HuH-7 (cell line): ENCODE measurements at regions not wholly inside any gene's neighbourhood (a gene's known extent, or its start where the extent isn't known, plus 50 kb on each side); places are given as distances from the start of the nearest gene placed in this dataset.
"Not testable (repeated sequence)": the region's sequence is repeated elsewhere in the genome, so short reads cannot be mapped to it uniquely, and the experiment has no call there.

Experiments
- DNase-seq: peaks from one replicate; pipeline ENCODE4 v3.0.0; 2011; ENCODE audit warnings: low spot score

- DNase-seq: no peak
These were observed 95.4 kb upstream of the STC2 start for GRCh38 chr5:173423452-173424117.

GRCh38 chr5:173420108-173420507 lies 91.9 kb upstream of the STC2 start:
- no peak for DNase-seq

- DNase-seq: no peak
These were observed 85.3 kb upstream of the STC2 start for GRCh38 chr5:173413471-173413982.

GRCh38 chr5:173412566-173412965 lies 84.4 kb upstream of the STC2 start:
- no peak for DNase-seq

- DNase-seq: no peak
These were observed 83.8 kb upstream of the STC2 start for GRCh38 chr5:173411791-173412555.

- no peak for DNase-seq
These were observed 82.4 kb upstream of the STC2 start for GRCh38 chr5:173410459-173411233.

GRCh38 chr5:173408946-173409345 lies 80.7 kb upstream of the STC2 start:
- DNase-seq: no peak

GRCh38 chr5:173399851-173400250 lies 71.6 kb upstream of the STC2 start:
- DNase-seq: no peak

GRCh38 chr5:173397516-173397915 lies 69.3 kb upstream of the STC2 start:
- no peak for DNase-seq

- peak; percentile 44 for DNase-seq
These were observed 68.2 kb upstream of the STC2 start for GRCh38 chr5:173396311-173396993.

- DNase-seq: no peak
These were observed 67.7 kb upstream of the STC2 start for GRCh38 chr5:173395933-173396308.

GRCh38 chr5:173395257-173395932 lies 67.2 kb upstream of the STC2 start:
- DNase-seq: no peak

GRCh38 chr5:173394701-173395100 lies 66.5 kb upstream of the STC2 start:
- no peak for DNase-seq

GRCh38 chr5:173392172-173392571 lies 64.0 kb upstream of the STC2 start:
- no peak for DNase-seq

GRCh38 chr5:173391031-173391430 lies 62.8 kb upstream of the STC2 start:
- no peak for DNase-seq

GRCh38 chr5:173387293-173387692 lies 59.1 kb upstream of the STC2 start:
- DNase-seq: not testable (repeated sequence)

GRCh38 chr5:173385832-173386360 lies 57.7 kb upstream of the STC2 start:
- no peak for DNase-seq

GRCh38 chr5:173383711-173384110 lies 55.5 kb upstream of the STC2 start:
- no peak for DNase-seq

- no peak for DNase-seq
These were observed 50.5 kb upstream of the STC2 start for GRCh38 chr5:173378727-173379126.
